Sigmoid colon (tissue), 4 donors: ENCODE measurements at regions not wholly inside any gene's neighbourhood (a gene's known extent, or its start where the extent isn't known, plus 50 kb on each side); places are given as distances from the start of the nearest gene placed in this dataset.

ENCODE experiments used
- CTCF ChIP-seq, 4 experiments: fragments of 450-650 bp in 3 of 4; fragments of 200-600 bp in 1 of 4; IDR thresholded peaks; one replicate each; pipeline ENCODE4 v1.5.1; 2016 to 2019; ENCODE audit warnings: antibody characterized with exemption in 4 of 4, mild to moderate bottlenecking in 3 of 4, moderate library complexity in 2 of 4
- EP300 ChIP-seq, 4 donors: sonication (generic); formaldehyde crosslinking; IDR thresholded peaks; one replicate each; pipeline ENCODE4 v1.6.1; 2017; ENCODE audit warnings: antibody characterized with exemption in 4 of 4
- POLR2A ChIP-seq, 2 donors: fragments of 450-650 bp; IDR thresholded peaks; one replicate each; pipeline ENCODE4 v1.6.1; 2016; ENCODE audit warnings: antibody characterized with exemption in 2 of 2, mild to moderate bottlenecking in 2 of 2, moderate library complexity in 2 of 2
- POLR2AphosphoS5 ChIP-seq, 4 donors: sonication (generic); formaldehyde crosslinking; IDR thresholded peaks; one replicate each; pipeline ENCODE4 v1.6.1; 2017; ENCODE audit warnings: antibody characterized with exemption in 4 of 4

GRCh38 chr10:44039599-44039998, 345.3 kb downstream of the CXCL12 start:
- TF ChIP-seq POLR2A (IDR thresholded peaks at IDR 0.05): no peak
- TF ChIP-seq CTCF (IDR thresholded peaks at IDR 0.05): no peak
- TF ChIP-seq POLR2AphosphoS5 (IDR thresholded peaks at IDR 0.05): no peak
- no peak for TF ChIP-seq EP300 (IDR thresholded peaks at IDR 0.05)
